ENCODE measurements at regions not wholly inside any gene's neighbourhood (a gene's known extent, or its start where the extent isn't known, plus 50 kb on each side); places are given as distances from the start of the nearest gene placed in this dataset.

DNA sequence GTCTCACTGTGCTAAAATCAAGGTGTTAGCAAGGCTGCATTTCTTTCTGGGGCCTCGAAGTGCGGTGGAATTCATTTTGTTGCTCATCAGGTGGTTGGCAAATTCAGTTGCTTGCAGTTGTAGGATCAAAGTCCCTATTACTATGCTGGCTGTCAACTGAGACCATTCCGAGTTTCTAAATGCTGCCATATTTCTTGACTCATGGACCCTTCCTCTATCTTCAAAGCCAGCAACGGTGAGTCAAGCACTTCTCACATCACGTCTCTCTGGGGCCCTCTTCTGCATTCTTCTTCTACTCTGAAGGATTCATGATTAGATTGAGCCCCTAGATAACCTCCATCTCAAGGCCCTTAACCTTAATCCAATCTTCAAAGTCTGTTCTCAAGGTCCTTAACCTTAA lies 619.7 kb downstream of the HACE1 start:
- TF ChIP-seq, protein P1, sequence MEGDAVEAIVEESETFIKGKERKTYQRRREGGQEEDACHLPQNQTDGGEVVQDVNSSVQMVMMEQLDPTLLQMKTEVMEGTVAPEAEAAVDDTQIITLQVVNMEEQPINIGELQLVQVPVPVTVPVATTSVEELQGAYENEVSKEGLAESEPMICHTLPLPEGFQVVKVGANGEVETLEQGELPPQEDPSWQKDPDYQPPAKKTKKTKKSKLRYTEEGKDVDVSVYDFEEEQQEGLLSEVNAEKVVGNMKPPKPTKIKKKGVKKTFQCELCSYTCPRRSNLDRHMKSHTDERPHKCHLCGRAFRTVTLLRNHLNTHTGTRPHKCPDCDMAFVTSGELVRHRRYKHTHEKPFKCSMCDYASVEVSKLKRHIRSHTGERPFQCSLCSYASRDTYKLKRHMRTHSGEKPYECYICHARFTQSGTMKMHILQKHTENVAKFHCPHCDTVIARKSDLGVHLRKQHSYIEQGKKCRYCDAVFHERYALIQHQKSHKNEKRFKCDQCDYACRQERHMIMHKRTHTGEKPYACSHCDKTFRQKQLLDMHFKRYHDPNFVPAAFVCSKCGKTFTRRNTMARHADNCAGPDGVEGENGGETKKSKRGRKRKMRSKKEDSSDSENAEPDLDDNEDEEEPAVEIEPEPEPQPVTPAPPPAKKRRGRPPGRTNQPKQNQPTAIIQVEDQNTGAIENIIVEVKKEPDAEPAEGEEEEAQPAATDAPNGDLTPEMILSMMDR (IDR thresholded peaks at IDR 0.05; ENCODE audit: partially characterized antibody, unreplicated experiment) = no peak
- Mint-ChIP-seq H3K4me3 (ENCODE audit: unreplicated experiment) (no peak overlapping the region), H3K27ac (ENCODE audit: unreplicated experiment) (no peak overlapping the region), H3K27me3 (ENCODE audit: unreplicated experiment) (no peaks in the 10 kb centered on the region), H3K36me3 (ENCODE audit: unreplicated experiment) (no peaks in the 10 kb centered on the region), H3K9me3 (ENCODE audit: unreplicated experiment) (no peaks in the 10 kb centered on the region), H3K4me1 (ENCODE audit: low read depth, unreplicated experiment) (no peaks in the 10 kb centered on the region)
- no peak for DNase-seq

DNA sequence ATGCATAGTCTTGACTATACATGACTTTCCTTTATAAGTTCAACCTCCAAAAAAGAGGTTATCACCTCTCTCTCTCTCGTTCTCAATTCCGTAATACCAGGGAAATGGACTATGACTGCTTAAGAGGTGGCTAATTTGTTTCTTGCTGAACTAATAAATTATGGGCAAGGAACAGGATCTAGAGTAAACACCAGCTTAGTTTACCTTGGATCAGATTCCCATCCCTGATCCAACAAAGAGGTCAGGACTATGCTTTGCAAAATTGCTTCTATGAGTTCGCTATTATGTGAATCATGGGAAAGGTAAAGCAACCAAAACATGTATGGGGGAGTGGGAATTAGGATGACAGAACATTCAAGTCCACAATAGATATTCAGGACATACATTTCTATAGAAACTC lies 630.7 kb downstream of the HACE1 start:
- Mint-ChIP-seq H3K9me3 (ENCODE audit: unreplicated experiment) (no peaks in the 10 kb centered on the region), H3K27me3 (ENCODE audit: unreplicated experiment) (no peaks in the 10 kb centered on the region), H3K36me3 (ENCODE audit: unreplicated experiment) (no peaks in the 10 kb centered on the region), H3K4me3 (ENCODE audit: unreplicated experiment) (no peak overlapping the region), H3K4me1 (ENCODE audit: low read depth, unreplicated experiment) (no peaks in the 10 kb centered on the region), H3K27ac (ENCODE audit: unreplicated experiment) (no peak overlapping the region)
- TF ChIP-seq, protein P1 (IDR thresholded peaks at IDR 0.05; ENCODE audit: partially characterized antibody, unreplicated experiment) = no peak
- no peak for DNase-seq

DNA sequence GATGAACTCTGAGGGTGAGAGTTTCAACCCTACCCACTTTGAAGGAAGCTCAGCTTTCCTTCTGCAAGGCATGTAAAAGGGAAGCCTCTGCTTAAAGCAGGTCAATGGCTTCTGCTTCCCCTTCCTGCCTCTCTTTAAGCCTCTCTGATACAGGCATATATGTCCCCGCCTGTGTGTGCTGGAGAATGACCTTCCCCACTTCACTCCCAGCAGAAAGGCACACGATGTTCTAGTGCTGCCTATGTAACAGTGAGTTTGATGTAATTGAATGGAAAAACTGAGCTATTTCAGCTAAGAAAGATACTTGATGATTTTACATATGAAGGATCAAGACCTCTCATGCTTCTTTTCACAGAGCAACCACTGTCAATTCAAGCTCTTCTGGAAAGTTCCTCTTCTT lies 632.2 kb downstream of the HACE1 start:
- TF ChIP-seq, protein P1 (IDR thresholded peaks at IDR 0.05; ENCODE audit: partially characterized antibody, unreplicated experiment) = no peak
- Mint-ChIP-seq H3K4me3 (ENCODE audit: unreplicated experiment) (no peak overlapping the region), H3K27ac (ENCODE audit: unreplicated experiment) (no peak overlapping the region), H3K9me3 (ENCODE audit: unreplicated experiment) (no peaks in the 10 kb centered on the region), H3K36me3 (ENCODE audit: unreplicated experiment) (no peaks in the 10 kb centered on the region), H3K27me3 (ENCODE audit: unreplicated experiment) (no peaks in the 10 kb centered on the region), H3K4me1 (ENCODE audit: low read depth, unreplicated experiment) (no peaks in the 10 kb centered on the region)
- DNase-seq = no peak

DNA sequence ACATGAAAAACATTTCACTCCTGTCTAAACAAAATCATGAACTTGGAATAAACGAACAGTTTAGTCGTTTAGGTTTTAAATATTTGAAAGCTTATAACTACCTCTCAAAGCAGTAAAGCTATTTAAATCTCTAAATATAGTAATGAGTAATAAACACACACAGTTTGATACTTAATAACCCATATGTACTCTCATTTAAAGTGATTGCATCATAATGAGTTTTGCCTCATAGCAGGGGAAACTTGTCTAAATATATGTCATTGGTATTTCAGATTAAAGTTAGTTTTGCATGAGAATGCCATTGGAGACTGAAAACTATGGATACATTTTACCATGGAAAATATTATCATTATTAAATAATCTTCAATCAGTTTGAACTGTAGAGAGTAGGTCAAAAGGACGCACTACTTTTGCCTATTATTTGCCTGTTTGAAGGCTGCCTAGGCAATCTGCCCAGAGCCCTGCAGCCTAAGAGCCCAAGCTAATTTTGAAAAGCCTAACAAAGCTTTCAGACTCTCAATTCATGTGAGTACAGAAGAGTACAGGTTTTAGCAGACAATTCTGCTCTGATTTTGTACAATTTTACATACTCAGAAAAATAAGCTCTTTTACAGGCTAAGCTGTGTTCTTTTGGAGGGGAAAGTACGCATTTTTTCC lies 632.8 kb downstream of the HACE1 start:
- no peaks in the 10 kb centered on the region for H3K36me3 Mint-ChIP-seq (ENCODE audit: unreplicated experiment)
- TF ChIP-seq, protein P1 (IDR thresholded peaks at IDR 0.05; ENCODE audit: partially characterized antibody, unreplicated experiment) = no peak
- no peaks in the 10 kb centered on the region for H3K9me3 Mint-ChIP-seq (ENCODE audit: unreplicated experiment)
- DNase-seq = no peak
- no peaks in the 10 kb centered on the region for H3K4me1 Mint-ChIP-seq (ENCODE audit: low read depth, unreplicated experiment)
- no peaks in the 10 kb centered on the region for H3K27me3 Mint-ChIP-seq (ENCODE audit: unreplicated experiment)
- H3K4me3 Mint-ChIP-seq (ENCODE audit: unreplicated experiment) = no peak overlapping the region
- no peak overlapping the region for H3K27ac Mint-ChIP-seq (ENCODE audit: unreplicated experiment)

GRCh38 chr6:104218116-104218515 lies 641.6 kb downstream of the HACE1 start:
- Mint-ChIP-seq H3K36me3 (ENCODE audit: unreplicated experiment) (no peaks in the 10 kb centered on the region), H3K27ac (ENCODE audit: unreplicated experiment) (no peak overlapping the region), H3K27me3 (ENCODE audit: unreplicated experiment) (no peaks in the 10 kb centered on the region), H3K4me1 (ENCODE audit: low read depth, unreplicated experiment) (no peaks in the 10 kb centered on the region), H3K4me3 (ENCODE audit: unreplicated experiment) (no peak overlapping the region), H3K9me3 (ENCODE audit: unreplicated experiment) (no peaks in the 10 kb centered on the region)
- TF ChIP-seq, protein P1 (IDR thresholded peaks at IDR 0.05; ENCODE audit: partially characterized antibody, unreplicated experiment) = no peak
- DNase-seq = no peak

Data from glutamatergic neuron (in vitro differentiated cells).